GM12878 (cell line): ENCODE measurements at regions not wholly inside any gene's neighbourhood (a gene's known extent, or its start where the extent isn't known, plus 50 kb on each side); places are given as distances from the start of the nearest gene placed in this dataset.

ENCODE experiments used
- ATAC-seq: fragments of 200-7000 bp; cut with Tn5 transposase; 3 replicates; pipeline ENCODE4 v1.9.1; 2020; ENCODE audit warnings: mild to moderate bottlenecking, moderate library complexity
- BruUV-seq: library from RNA; stranded (reverse); fragments of 400-500 nt; replicated peaks from 2 replicates; lab custom pipeline; 2021; lab: Mats Ljungman, UMichigan
- CTCF ChIA-PET: fragments of 300-600 bp; sonication (Branson Sonifier 250); formaldehyde crosslinking; extraction: SDS; loops from one replicate; lab custom pipeline; 2021; ENCODE audit warnings: inconsistent platforms; lab: Yijun Ruan, JAX
- POLR2A ChIA-PET: fragments of 350-600 bp; formaldehyde crosslinking; extraction: SDS; loops from one replicate; lab custom pipeline; 2021; ENCODE audit warnings: inconsistent platforms; lab: Charles Lee
- RAD21 ChIA-PET: fragments of 300-600 bp; sonication (Branson Sonifier 250); formaldehyde crosslinking; loops from one replicate; lab custom pipeline; 2023; ENCODE audit warnings: antibody characterized with exemption; ENCODE audit not compliant: unreplicated experiment; lab: Charles Lee
- SMC1A ChIA-PET: fragments of 300-600 bp; sonication (Branson Sonifier 250); formaldehyde crosslinking; loops from one replicate; lab custom pipeline; 2023; ENCODE audit not compliant: unreplicated experiment, uncharacterized antibody; lab: Charles Lee
- DNase-seq: peaks from one replicate; pipeline ENCODE4 v3.0.0-alpha.2; 2011; ENCODE audit warnings: low read depth, low spot score
- FAIRE-seq: peaks from 3 replicates; lab custom pipeline; 2011; peaks lifted over from hg19 to GRCh38; lab: Jason Lieb, UNC
- H2AFZ ChIP-seq: 2 replicates; pipeline ENCODE4 v1.6.0; 2011; ENCODE audit warnings: low read depth, low read length, control low read depth; ENCODE audit not compliant: control insufficient read depth
- H3K27ac ChIP-seq: 2 replicates; pipeline ENCODE4 v1.5.1; 2011; ENCODE audit warnings: control low read depth; ENCODE audit not compliant: control insufficient read depth, insufficient read depth
- H3K27me3 ChIP-seq, 2 experiments: replicated peaks in 1 of 2; 2 replicates each; pipeline versions ENCODE4 v1.6.0 to v1.6.1; 2011; ENCODE audit warnings: low read length in 1 of 2; ENCODE audit not compliant: control insufficient read depth in 2 of 2, insufficient read depth in 2 of 2
- H3K36me3 ChIP-seq, 2 experiments: 2 replicates each; pipeline ENCODE4 v1.5.1; 2011; ENCODE audit warnings: low read length in 1 of 2; ENCODE audit not compliant: control insufficient read depth in 2 of 2, insufficient read depth in 2 of 2
- H3K4me1 ChIP-seq: 2 replicates; pipeline ENCODE4 v1.6.1; 2011; ENCODE audit warnings: mild to moderate bottlenecking, low read length, moderate library complexity, mixed read lengths; ENCODE audit not compliant: control insufficient read depth, insufficient read depth
- H3K4me2 ChIP-seq: 2 replicates; pipeline ENCODE4 v1.6.0; 2011; ENCODE audit warnings: control low read depth; ENCODE audit not compliant: control insufficient read depth, insufficient read depth
- H3K4me3 ChIP-seq: fragments of 200-600 bp; sonication (generic); 2 replicates; pipeline ENCODE4 v1.5.1; 2016
- H3K79me2 ChIP-seq: 2 replicates; pipeline ENCODE4 v1.6.0; 2011; ENCODE audit warnings: low read length; ENCODE audit not compliant: control insufficient read depth, insufficient read depth
- H3K9ac ChIP-seq: 2 replicates; pipeline ENCODE4 v1.8.0; 2011; ENCODE audit warnings: low read length, control low read depth, mixed read lengths; ENCODE audit not compliant: control insufficient read depth, insufficient read depth
- H3K9me3 ChIP-seq: replicated peaks from 3 replicates; pipeline ENCODE4 v1.5.1; 2011; ENCODE audit warnings: mild to moderate bottlenecking, low read length; ENCODE audit not compliant: control insufficient read depth, insufficient read depth
- H4K20me1 ChIP-seq: 2 replicates; pipeline ENCODE4 v1.6.0; 2011; ENCODE audit not compliant: control insufficient read depth, insufficient read depth
- EGR1 ChIP-seq, 2 experiments: IDR thresholded peaks; 1 replicate in 1 of 2; 2 replicates in 1 of 2; pipeline ENCODE4 v1.6.1; 2011 to 2012; ENCODE audit warnings: low read depth in 2 of 2, low read length in 2 of 2, borderline replicate concordance in 1 of 2, mild to moderate bottlenecking in 1 of 2, moderate library complexity in 1 of 2
- HDGF ChIP-seq: fragments of 450-650 bp; IDR thresholded peaks from 2 replicates; pipeline ENCODE4 v1.6.1; 2016; ENCODE audit warnings: antibody characterized with exemption
- MAX ChIP-seq: IDR thresholded peaks from 2 replicates; pipeline ENCODE4 v1.6.1; 2012; ENCODE audit warnings: low read depth, low read length, improper control_type of control experiment
- ZBTB40 ChIP-seq: fragments of 450-650 bp; IDR thresholded peaks from 2 replicates; pipeline ENCODE4 v1.6.1; 2016; ENCODE audit warnings: mild to moderate bottlenecking, moderate library complexity, borderline replicate concordance
- WGBS: methylation state at CpG from one replicate; pipeline ENCODE4 v1.1.6; 2016; ENCODE audit warnings: low lambda C conversion rate; ENCODE audit not compliant: insufficient replicate concordance, insufficient coverage; ENCODE audit errors: missing lambda C conversion rate; 5-methylcytosine and 5-hydroxymethylcytosine counted together
- in situ Hi-C: fragments of 300-500 bp; cut with MboI; formaldehyde crosslinking; loops from 9 replicates; pipeline ENCODE4 v1.14.3; 2018; ENCODE audit warnings: mixed read lengths
- intact Hi-C: fragments of 100-400 bp; cut with micrococcal nuclease; formaldehyde crosslinking; loops from one replicate; pipeline ENCODE4 v1.14.2; 2022; ENCODE audit not compliant: unreplicated experiment
- TF ChIP-seq, protein P1 (sequence below): fragments of 450-650 bp; IDR thresholded peaks from 2 replicates; pipeline ENCODE4 v1.6.1; 2017; ENCODE audit warnings: antibody characterized with exemption, mild to moderate bottlenecking, moderate library complexity
- TF ChIP-seq, protein P2 (sequence below): fragments of 450-650 bp; conservative IDR thresholded peaks from 2 replicates; pipeline ENCODE4 v1.6.1; 2017; ENCODE audit warnings: mild to moderate bottlenecking, moderate library complexity

DNA sequence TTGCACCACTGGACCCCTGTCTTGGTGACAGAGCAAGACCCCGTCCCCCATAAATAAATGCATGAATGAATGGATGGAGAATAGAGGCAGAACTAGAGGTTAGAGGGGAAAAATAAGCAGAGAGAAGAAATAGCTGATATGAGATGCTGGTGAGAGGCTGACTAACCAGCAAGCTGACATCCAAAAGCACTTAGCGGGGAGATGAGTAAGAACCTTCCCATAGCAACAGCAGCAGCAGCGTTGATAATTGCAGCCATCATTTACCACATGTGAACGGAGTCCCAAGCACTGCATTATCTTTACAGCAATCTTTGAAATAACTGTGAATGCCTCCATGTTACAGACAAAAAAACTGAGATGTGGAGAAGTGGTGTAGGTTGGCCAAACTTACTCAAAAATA is 777.3 kb upstream of the EEF2KMT start:
- BruUV-seq = no TSS peak
- Histone ChIP-seq H2AFZ (no peak overlapping the region), H3K36me3 (no peaks in the 10 kb centered on the region), H4K20me1 (no peaks in the 10 kb centered on the region), H3K9ac (no peak overlapping the region), H3K4me1 (no peaks in the 10 kb centered on the region), H3K4me3 (no peak overlapping the region), H3K27ac (no peak overlapping the region), H3K4me2 (no peak overlapping the region), H3K79me2 (no peaks in the 10 kb centered on the region), H3K9me3 (no peaks in the 10 kb centered on the region), H3K27me3 (no peaks in the 10 kb centered on the region)
- in situ Hi-C loops = no loop called here
- RAD21 ChIA-PET = no interaction called here
- TF ChIP-seq, protein P1, sequence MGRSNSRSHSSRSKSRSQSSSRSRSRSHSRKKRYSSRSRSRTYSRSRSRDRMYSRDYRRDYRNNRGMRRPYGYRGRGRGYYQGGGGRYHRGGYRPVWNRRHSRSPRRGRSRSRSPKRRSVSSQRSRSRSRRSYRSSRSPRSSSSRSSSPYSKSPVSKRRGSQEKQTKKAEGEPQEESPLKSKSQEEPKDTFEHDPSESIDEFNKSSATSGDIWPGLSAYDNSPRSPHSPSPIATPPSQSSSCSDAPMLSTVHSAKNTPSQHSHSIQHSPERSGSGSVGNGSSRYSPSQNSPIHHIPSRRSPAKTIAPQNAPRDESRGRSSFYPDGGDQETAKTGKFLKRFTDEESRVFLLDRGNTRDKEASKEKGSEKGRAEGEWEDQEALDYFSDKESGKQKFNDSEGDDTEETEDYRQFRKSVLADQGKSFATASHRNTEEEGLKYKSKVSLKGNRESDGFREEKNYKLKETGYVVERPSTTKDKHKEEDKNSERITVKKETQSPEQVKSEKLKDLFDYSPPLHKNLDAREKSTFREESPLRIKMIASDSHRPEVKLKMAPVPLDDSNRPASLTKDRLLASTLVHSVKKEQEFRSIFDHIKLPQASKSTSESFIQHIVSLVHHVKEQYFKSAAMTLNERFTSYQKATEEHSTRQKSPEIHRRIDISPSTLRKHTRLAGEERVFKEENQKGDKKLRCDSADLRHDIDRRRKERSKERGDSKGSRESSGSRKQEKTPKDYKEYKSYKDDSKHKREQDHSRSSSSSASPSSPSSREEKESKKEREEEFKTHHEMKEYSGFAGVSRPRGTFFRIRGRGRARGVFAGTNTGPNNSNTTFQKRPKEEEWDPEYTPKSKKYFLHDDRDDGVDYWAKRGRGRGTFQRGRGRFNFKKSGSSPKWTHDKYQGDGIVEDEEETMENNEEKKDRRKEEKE = no peak
- TF ChIP-seq, protein P2, sequence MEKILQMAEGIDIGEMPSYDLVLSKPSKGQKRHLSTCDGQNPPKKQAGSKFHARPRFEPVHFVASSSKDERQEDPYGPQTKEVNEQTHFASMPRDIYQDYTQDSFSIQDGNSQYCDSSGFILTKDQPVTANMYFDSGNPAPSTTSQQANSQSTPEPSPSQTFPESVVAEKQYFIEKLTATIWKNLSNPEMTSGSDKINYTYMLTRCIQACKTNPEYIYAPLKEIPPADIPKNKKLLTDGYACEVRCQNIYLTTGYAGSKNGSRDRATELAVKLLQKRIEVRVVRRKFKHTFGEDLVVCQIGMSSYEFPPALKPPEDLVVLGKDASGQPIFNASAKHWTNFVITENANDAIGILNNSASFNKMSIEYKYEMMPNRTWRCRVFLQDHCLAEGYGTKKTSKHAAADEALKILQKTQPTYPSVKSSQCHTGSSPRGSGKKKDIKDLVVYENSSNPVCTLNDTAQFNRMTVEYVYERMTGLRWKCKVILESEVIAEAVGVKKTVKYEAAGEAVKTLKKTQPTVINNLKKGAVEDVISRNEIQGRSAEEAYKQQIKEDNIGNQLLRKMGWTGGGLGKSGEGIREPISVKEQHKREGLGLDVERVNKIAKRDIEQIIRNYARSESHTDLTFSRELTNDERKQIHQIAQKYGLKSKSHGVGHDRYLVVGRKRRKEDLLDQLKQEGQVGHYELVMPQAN = no peak
- no peak for TF ChIP-seq ZBTB40
- no peak for TF ChIP-seq HDGF
- TF ChIP-seq MAX = no peak
- no peak for TF ChIP-seq EGR1 (IDR thresholded peaks at IDR 0.05; ENCODE audit: borderline replicate concordance in 1 of 2, low read depth in 2 of 2, low read length in 2 of 2)
- ATAC-seq (no peak), DNase-seq (no peak), FAIRE-seq (no peak)
- POLR2A ChIA-PET = no interaction called here
- CTCF ChIA-PET = no interaction called here
- WGBS = 3% methylated on average over 4 of the region's 4 CpGs
- SMC1A ChIA-PET = no interaction called here
- intact Hi-C loops = no loop called here
